ENCODE measurements at regions not wholly inside any gene's neighbourhood (a gene's known extent, or its start where the extent isn't known, plus 50 kb on each side); places are given as distances from the start of the nearest gene placed in this dataset.

DNA sequence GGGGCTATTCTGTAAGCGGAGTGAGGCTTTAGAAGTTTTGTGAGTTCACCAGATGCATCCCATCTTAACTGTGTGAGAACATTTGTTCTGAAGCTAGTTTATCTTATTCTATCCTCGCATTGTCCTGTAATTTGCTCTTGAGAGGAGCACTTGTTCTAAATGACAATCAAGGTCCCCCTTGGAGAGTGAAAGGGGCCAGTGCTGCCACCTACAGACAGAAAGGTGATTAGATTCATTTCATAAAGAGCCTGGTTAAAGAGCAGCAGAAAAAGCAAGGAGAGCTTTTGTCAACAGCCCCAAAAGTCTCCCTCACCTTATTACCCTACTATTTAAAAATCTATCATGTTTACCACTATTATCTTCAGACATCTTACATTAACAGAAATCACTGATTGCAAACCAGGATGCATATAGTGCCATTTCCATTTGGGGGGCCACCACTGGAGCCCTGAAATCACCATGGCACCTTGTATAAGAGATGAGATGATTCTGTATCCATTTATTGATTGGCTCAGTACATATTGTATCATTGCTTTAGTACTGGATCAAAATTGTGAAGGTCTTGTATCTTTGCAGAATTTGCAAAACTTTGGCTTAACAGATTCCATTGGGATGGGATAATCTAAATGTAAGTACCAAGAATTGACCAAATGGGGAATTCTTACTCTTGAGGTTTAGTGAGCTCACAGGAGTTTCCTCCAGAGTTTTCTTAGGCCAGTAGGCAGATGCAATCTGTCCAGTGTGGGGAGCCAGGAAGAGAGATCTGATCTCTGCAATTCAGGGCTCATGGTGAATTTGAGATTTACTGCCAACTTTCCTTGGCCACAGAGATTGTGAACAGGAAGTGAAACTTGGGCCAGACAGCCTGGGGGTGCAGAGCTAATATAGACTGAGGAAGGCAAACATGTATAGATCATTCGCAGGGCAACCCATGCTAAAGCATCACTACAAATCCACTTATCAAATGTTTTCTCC, 64.3 kb upstream of the TRABD2B start:
- DNase-seq (ENCODE audit: low read depth, low spot score): peak; percentile 86
- Histone ChIP-seq H3K36me3 (ENCODE audit: insufficient read depth, insufficient read length, low read length) (no peaks in the 10 kb centered on the region), H3K9me3 (ENCODE audit: insufficient read depth, low read length) (no peaks in the 10 kb centered on the region), H3K9ac (ENCODE audit: insufficient read length, low read depth) (no peak overlapping the region), H3K4me1 (ENCODE audit: insufficient read depth, insufficient read length) (no peaks in the 10 kb centered on the region), H3K27me3 (ENCODE audit: insufficient read depth, insufficient read length) (peaks cover 35% of the 10 kb centered on the region), H3K4me3 (ENCODE audit: insufficient read length, low read depth) (no peak overlapping the region)
- TF ChIP-seq SUZ12 (IDR thresholded peaks at IDR 0.05; ENCODE audit: extremely low read depth, insufficient read depth, insufficient read length): no peak
- no peak for TF ChIP-seq YY1 (IDR thresholded peaks at IDR 0.05; ENCODE audit: insufficient read depth, insufficient read length)
- TF ChIP-seq ZNF274 (IDR thresholded peaks at IDR 0.05; ENCODE audit: low read depth, low read length): no peak

GRCh38 chr1:48059289-48059688, 62.1 kb upstream of the TRABD2B start:
- H3K36me3 ChIP-seq (ENCODE audit: insufficient read depth, insufficient read length, low read length): no peaks in the 10 kb centered on the region
- H3K27me3 ChIP-seq (ENCODE audit: insufficient read depth, insufficient read length): peaks cover 39% of the 10 kb centered on the region
- TF ChIP-seq ZNF274 (IDR thresholded peaks at IDR 0.05; ENCODE audit: low read depth, low read length) (no peak), YY1 (IDR thresholded peaks at IDR 0.05; ENCODE audit: insufficient read depth, insufficient read length) (no peak), SUZ12 (IDR thresholded peaks at IDR 0.05; ENCODE audit: extremely low read depth, insufficient read depth, insufficient read length) (no peak)
- peaks cover 3% of the 10 kb centered on the region for H3K4me1 ChIP-seq (ENCODE audit: insufficient read depth, insufficient read length)
- no peak for DNase-seq (ENCODE audit: low read depth, low spot score)
- H3K9me3 ChIP-seq (ENCODE audit: insufficient read depth, low read length): no peaks in the 10 kb centered on the region
- H3K4me3 ChIP-seq (ENCODE audit: insufficient read length, low read depth): no peak overlapping the region
- H3K9ac ChIP-seq (ENCODE audit: insufficient read length, low read depth): no peak overlapping the region

GRCh38 chr1:48058135-48059025, 61.2 kb upstream of the TRABD2B start:
- Histone ChIP-seq H3K4me3 (ENCODE audit: insufficient read length, low read depth) (no peak overlapping the region), H3K9me3 (ENCODE audit: insufficient read depth, low read length) (no peaks in the 10 kb centered on the region)

GRCh38 chr1:48057249-48057648, 60.1 kb upstream of the TRABD2B start:
- Histone ChIP-seq H3K4me1 (ENCODE audit: insufficient read depth, insufficient read length) (peaks cover 3% of the 10 kb centered on the region), H3K36me3 (ENCODE audit: insufficient read depth, insufficient read length, low read length) (no peaks in the 10 kb centered on the region), H3K9ac (ENCODE audit: insufficient read length, low read depth) (no peak overlapping the region), H3K9me3 (ENCODE audit: insufficient read depth, low read length) (no peaks in the 10 kb centered on the region), H3K27me3 (ENCODE audit: insufficient read depth, insufficient read length) (peaks cover 25% of the 10 kb centered on the region), H3K4me3 (ENCODE audit: insufficient read length, low read depth) (no peak overlapping the region)
- no peak for DNase-seq (ENCODE audit: low read depth, low spot score)
- no peak for TF ChIP-seq ZNF274 (IDR thresholded peaks at IDR 0.05; ENCODE audit: low read depth, low read length)

More at GRCh38 chr1:48058135-48059025, 61.2 kb upstream of the TRABD2B start:
- no peak for TF ChIP-seq SUZ12 (IDR thresholded peaks at IDR 0.05; ENCODE audit: extremely low read depth, insufficient read depth, insufficient read length)
- Histone ChIP-seq H3K4me1 (ENCODE audit: insufficient read depth, insufficient read length) (peaks cover 3% of the 10 kb centered on the region), H3K36me3 (ENCODE audit: insufficient read depth, insufficient read length, low read length) (no peaks in the 10 kb centered on the region), H3K9ac (ENCODE audit: insufficient read length, low read depth) (no peak overlapping the region), H3K27me3 (ENCODE audit: insufficient read depth, insufficient read length) (peaks cover 31% of the 10 kb centered on the region)
- DNase-seq (ENCODE audit: low read depth, low spot score): no peak

- Histone ChIP-seq H3K4me3 (ENCODE audit: insufficient read length, low read depth) (no peak overlapping the region), H3K36me3 (ENCODE audit: insufficient read depth, insufficient read length, low read length) (no peaks in the 10 kb centered on the region), H3K9me3 (ENCODE audit: insufficient read depth, low read length) (no peaks in the 10 kb centered on the region), H3K27me3 (ENCODE audit: insufficient read depth, insufficient read length) (peaks cover 25% of the 10 kb centered on the region), H3K4me1 (ENCODE audit: insufficient read depth, insufficient read length) (peaks cover 6% of the 10 kb centered on the region), H3K9ac (ENCODE audit: insufficient read length, low read depth) (no peak overlapping the region)
- TF ChIP-seq SUZ12 (IDR thresholded peaks at IDR 0.05; ENCODE audit: extremely low read depth, insufficient read depth, insufficient read length): no peak
- no peak for TF ChIP-seq YY1 (IDR thresholded peaks at IDR 0.05; ENCODE audit: insufficient read depth, insufficient read length)
- TF ChIP-seq ZNF274 (IDR thresholded peaks at IDR 0.05; ENCODE audit: low read depth, low read length): no peak
- no peak for DNase-seq (ENCODE audit: low read depth, low spot score)
Observed at GRCh38 chr1:48055876-48056764, 58.9 kb upstream of the TRABD2B start.

- Histone ChIP-seq H3K4me1 (ENCODE audit: insufficient read depth, insufficient read length) (peaks cover 6% of the 10 kb centered on the region), H3K9ac (ENCODE audit: insufficient read length, low read depth) (no peak overlapping the region), H3K27me3 (ENCODE audit: insufficient read depth, insufficient read length) (peaks cover 20% of the 10 kb centered on the region), H3K9me3 (ENCODE audit: insufficient read depth, low read length) (no peaks in the 10 kb centered on the region), H3K36me3 (ENCODE audit: insufficient read depth, insufficient read length, low read length) (no peaks in the 10 kb centered on the region), H3K4me3 (ENCODE audit: insufficient read length, low read depth) (no peak overlapping the region)
- TF ChIP-seq SUZ12 (IDR thresholded peaks at IDR 0.05; ENCODE audit: extremely low read depth, insufficient read depth, insufficient read length) (no peak), ZNF274 (IDR thresholded peaks at IDR 0.05; ENCODE audit: low read depth, low read length) (no peak), YY1 (IDR thresholded peaks at IDR 0.05; ENCODE audit: insufficient read depth, insufficient read length) (no peak)
- DNase-seq (ENCODE audit: low read depth, low spot score): no peak
Observed at GRCh38 chr1:48054232-48054631, 57.0 kb upstream of the TRABD2B start.
